HepG2 (cell line): ENCODE measurements at regions not wholly inside any gene's neighbourhood (a gene's known extent, or its start where the extent isn't known, plus 50 kb on each side); places are given as distances from the start of the nearest gene placed in this dataset.

Experiments
- BRD4 ChIP-seq: sonication (generic); formaldehyde crosslinking; IDR thresholded peaks from 2 replicates; pipeline ENCODE4 v1.4.0; 2020; ENCODE audit warnings: missing genetic modification reagents
- DMAP1 ChIP-seq: IDR thresholded peaks from 2 replicates; pipeline ENCODE4 v1.6.1; 2016
- ELF3 ChIP-seq: IDR thresholded peaks from 2 replicates; pipeline ENCODE4 v1.6.1; 2016; ENCODE audit warnings: missing genetic modification reagents, missing compliant biosample characterization
- EP300 ChIP-seq, 3 experiments: sonication (generic) in 1 of 3; formaldehyde crosslinking in 1 of 3; IDR thresholded peaks; 2 replicates each; pipeline versions ENCODE4 v1.5.1 to v1.6.1; 2011 to 2020; ENCODE audit warnings: low read depth in 2 of 3, low read length in 2 of 3, borderline replicate concordance in 1 of 3, improper control_type of control experiment in 1 of 3, mild to moderate bottlenecking in 1 of 3, missing genetic modification reagents in 1 of 3, moderate library complexity in 1 of 3
- FOXP1 ChIP-seq, 2 experiments: fragments of 450-650 bp in 1 of 2; IDR thresholded peaks; 2 replicates each; pipeline ENCODE4 v1.6.1; 2017 to 2018; ENCODE audit warnings: antibody characterized with exemption in 1 of 2
- GATAD1 ChIP-seq: IDR thresholded peaks from 2 replicates; pipeline ENCODE4 v1.6.1; 2016; ENCODE audit warnings: missing genetic modification reagents, missing compliant biosample characterization
- HDAC2 ChIP-seq: sonication (generic); formaldehyde crosslinking; IDR thresholded peaks from 2 replicates; pipeline ENCODE4 v1.4.0; 2020; ENCODE audit warnings: missing genetic modification reagents
- HOXA3 ChIP-seq: sonication (generic); formaldehyde crosslinking; IDR thresholded peaks from 2 replicates; pipeline ENCODE4 v1.5.0; 2020; ENCODE audit warnings: missing genetic modification reagents
- HOXA5 ChIP-seq: sonication (generic); formaldehyde crosslinking; IDR thresholded peaks from 2 replicates; pipeline ENCODE4 v1.4.0; 2020; ENCODE audit warnings: missing genetic modification reagents
- IKZF4 ChIP-seq: sonication (generic); formaldehyde crosslinking; IDR thresholded peaks from 2 replicates; pipeline ENCODE4 v1.5.1; 2020; ENCODE audit warnings: borderline replicate concordance, mild to moderate bottlenecking, low read depth, missing genetic modification reagents; ENCODE audit errors: not compliant biosample characterization
- JUND ChIP-seq: sonication (generic); formaldehyde crosslinking; IDR thresholded peaks from 2 replicates; pipeline ENCODE4 v1.8.0; 2022; ENCODE audit warnings: mild to moderate bottlenecking, missing genetic modification reagents
- KLF6 ChIP-seq: IDR thresholded peaks from 2 replicates; pipeline ENCODE4 v1.8.0; 2016; ENCODE audit warnings: missing biosample characterization, missing genetic modification reagents
- MEIS2 ChIP-seq: sonication (generic); formaldehyde crosslinking; IDR thresholded peaks from 2 replicates; pipeline ENCODE4 v1.9.0; 2021; ENCODE audit warnings: mild to moderate bottlenecking, missing genetic modification reagents
- RAD21 ChIP-seq: fragments of 450-650 bp; formaldehyde crosslinking; IDR thresholded peaks from 2 replicates; pipeline ENCODE4 v1.5.0; 2020; ENCODE audit warnings: mild to moderate bottlenecking
- RNF2 ChIP-seq: fragments of 450-650 bp; conservative IDR thresholded peaks from 2 replicates; pipeline ENCODE4 v1.6.1; 2016; ENCODE audit warnings: low read depth
- ZBTB20 ChIP-seq: sonication (generic); formaldehyde crosslinking; IDR thresholded peaks from 2 replicates; pipeline ENCODE4 v1.8.1; 2023; ENCODE audit warnings: missing genetic modification reagents, low read depth, mild to moderate bottlenecking, borderline replicate concordance
- ZFP37 ChIP-seq: sonication (generic); formaldehyde crosslinking; IDR thresholded peaks from 2 replicates; pipeline ENCODE4 v1.4.0; 2020; ENCODE audit warnings: missing genetic modification reagents, borderline replicate concordance
- ZFP82 ChIP-seq: sonication (generic); formaldehyde crosslinking; IDR thresholded peaks from 2 replicates; pipeline ENCODE4 v1.5.1; 2020; ENCODE audit warnings: mild to moderate bottlenecking, missing genetic modification reagents, borderline replicate concordance
- ZFP90 ChIP-seq: sonication (generic); formaldehyde crosslinking; IDR thresholded peaks from 2 replicates; pipeline ENCODE4 v1.8.0; 2022; ENCODE audit warnings: missing genetic modification reagents, mild to moderate bottlenecking, inconsistent platforms, borderline replicate concordance
- ZNF282 ChIP-seq: fragments of 450-650 bp; IDR thresholded peaks from 2 replicates; pipeline ENCODE4 v1.6.1; 2018; ENCODE audit not compliant: partially characterized antibody
- ZNF333 ChIP-seq: sonication (generic); formaldehyde crosslinking; IDR thresholded peaks from 2 replicates; pipeline ENCODE4 v1.4.0; 2020; ENCODE audit warnings: mild to moderate bottlenecking, missing genetic modification reagents, borderline replicate concordance
- ZNF510 ChIP-seq: sonication (generic); formaldehyde crosslinking; IDR thresholded peaks from 2 replicates; pipeline ENCODE4 v1.4.0; 2020; ENCODE audit warnings: low read depth, mild to moderate bottlenecking, missing genetic modification reagents
- ZNF564 ChIP-seq: sonication (generic); formaldehyde crosslinking; IDR thresholded peaks from 2 replicates; pipeline ENCODE4 v1.8.1; 2023; ENCODE audit warnings: mild to moderate bottlenecking, missing genetic modification reagents
- ZNF670 ChIP-seq: sonication (generic); formaldehyde crosslinking; IDR thresholded peaks from 2 replicates; pipeline ENCODE4 v1.8.0; 2022; ENCODE audit warnings: mild to moderate bottlenecking, missing genetic modification reagents, borderline replicate concordance
- ZNF747 ChIP-seq: sonication (generic); formaldehyde crosslinking; IDR thresholded peaks from 2 replicates; pipeline ENCODE4 v1.8.1; 2023; ENCODE audit warnings: missing genetic modification reagents, mild to moderate bottlenecking, borderline replicate concordance
- TF ChIP-seq, protein P1 (sequence below): sonication (generic); formaldehyde crosslinking; IDR thresholded peaks from 2 replicates; pipeline ENCODE4 v1.4.0; 2020; ENCODE audit warnings: missing genetic modification reagents
- TF ChIP-seq, protein P2 (sequence below): sonication (generic); formaldehyde crosslinking; IDR thresholded peaks from 2 replicates; pipeline ENCODE4 v1.4.0; 2020; ENCODE audit warnings: missing genetic modification reagents
- TF ChIP-seq, protein P3 (sequence below): sonication (generic); formaldehyde crosslinking; IDR thresholded peaks from 2 replicates; pipeline ENCODE4 v1.5.0; 2020; ENCODE audit warnings: missing genetic modification reagents

DNA sequence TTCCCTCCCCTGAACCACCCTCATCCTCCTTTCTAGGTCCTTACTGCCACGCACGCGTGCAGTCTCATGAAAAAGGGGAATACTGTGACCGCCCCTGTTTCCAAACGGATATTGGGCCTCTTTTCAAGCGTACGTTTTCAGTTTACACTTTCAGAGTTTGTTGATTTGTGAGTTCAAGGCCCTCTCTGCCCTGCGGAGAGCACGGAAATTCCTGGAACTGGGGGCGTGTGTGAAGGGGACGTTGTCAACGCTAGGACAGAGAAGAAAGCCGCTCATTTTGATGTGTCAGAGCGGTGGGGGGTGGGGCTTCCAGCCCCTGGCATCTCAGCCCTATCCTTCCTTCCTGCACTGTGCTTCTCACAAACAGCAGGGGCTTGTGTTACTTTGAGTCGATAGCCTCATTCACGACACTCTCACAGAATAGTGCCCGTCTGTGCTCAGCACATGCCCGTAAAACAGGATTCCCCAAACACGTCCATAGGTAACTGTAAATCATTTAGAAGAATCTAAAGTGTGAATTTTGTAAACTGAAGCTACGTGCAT is 137.6 kb upstream of the PEG3 start (continued):
- no peak for TF ChIP-seq ZNF510
- TF ChIP-seq, protein P1, sequence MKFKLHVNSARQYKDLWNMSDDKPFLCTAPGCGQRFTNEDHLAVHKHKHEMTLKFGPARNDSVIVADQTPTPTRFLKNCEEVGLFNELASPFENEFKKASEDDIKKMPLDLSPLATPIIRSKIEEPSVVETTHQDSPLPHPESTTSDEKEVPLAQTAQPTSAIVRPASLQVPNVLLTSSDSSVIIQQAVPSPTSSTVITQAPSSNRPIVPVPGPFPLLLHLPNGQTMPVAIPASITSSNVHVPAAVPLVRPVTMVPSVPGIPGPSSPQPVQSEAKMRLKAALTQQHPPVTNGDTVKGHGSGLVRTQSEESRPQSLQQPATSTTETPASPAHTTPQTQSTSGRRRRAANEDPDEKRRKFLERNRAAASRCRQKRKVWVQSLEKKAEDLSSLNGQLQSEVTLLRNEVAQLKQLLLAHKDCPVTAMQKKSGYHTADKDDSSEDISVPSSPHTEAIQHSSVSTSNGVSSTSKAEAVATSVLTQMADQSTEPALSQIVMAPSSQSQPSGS (CRISPR knock-in tag): peak; percentile 59; the same call in 1 of the 2 replicates
- 0 out of 2 replicates have a peak, but pooled peaks have one; percentile 60 for TF ChIP-seq ZFP82 (CRISPR knock-in tag)
- TF ChIP-seq ZNF564: peak; percentile 78; the same call in 1 of the 2 replicates
- peak; percentile 90 for TF ChIP-seq BRD4
- TF ChIP-seq HOXA3 (CRISPR knock-in tag): peak; percentile 88
- peak in 1 of 2 experiments; percentile 97; a peak in 2 of 4 replicates for TF ChIP-seq EP300 (IDR thresholded peaks at IDR 0.05; ENCODE audit: low read depth in 2 of 2, low read length in 2 of 2)
- peak; percentile 99 for TF ChIP-seq EP300 (CRISPR knock-in tag; IDR thresholded peaks at IDR 0.05; ENCODE audit: borderline replicate concordance)
- TF ChIP-seq IKZF4 (CRISPR knock-in tag): no peak
- TF ChIP-seq FOXP1 (IDR thresholded peaks at IDR 0.05): no peak
- TF ChIP-seq FOXP1 (CRISPR knock-in tag; IDR thresholded peaks at IDR 0.05): peak; percentile 91
- TF ChIP-seq MEIS2 (CRISPR knock-in tag): peak; percentile 89
- TF ChIP-seq HOXA5: no peak
- TF ChIP-seq GATAD1 (CRISPR knock-in tag): peak; percentile 50; the same call in 1 of the 2 replicates
- no peak; the same call in 1 of the 2 replicates for TF ChIP-seq ZNF333 (CRISPR knock-in tag)
- no peak for TF ChIP-seq KLF6 (CRISPR knock-in tag)
- peak; percentile 42; the same call in 1 of the 2 replicates for TF ChIP-seq ZNF747 (CRISPR knock-in tag)
- no peak; the same call in 1 of the 2 replicates for TF ChIP-seq ZFP90 (CRISPR knock-in tag)
- peak; percentile 34; the same call in 1 of the 2 replicates for TF ChIP-seq DMAP1 (CRISPR knock-in tag)
- TF ChIP-seq ELF3: peak; percentile 90
- no peak; the same call in 1 of the 2 replicates for TF ChIP-seq JUND (CRISPR knock-in tag)
- TF ChIP-seq ZNF282: no peak
- peak; percentile 36 for TF ChIP-seq RAD21 (CRISPR knock-in tag)
- no peak for TF ChIP-seq ZFP37 (CRISPR knock-in tag)
- TF ChIP-seq ZNF670 (CRISPR knock-in tag): no peak
- TF ChIP-seq RNF2: no peak
- TF ChIP-seq, protein P2, sequence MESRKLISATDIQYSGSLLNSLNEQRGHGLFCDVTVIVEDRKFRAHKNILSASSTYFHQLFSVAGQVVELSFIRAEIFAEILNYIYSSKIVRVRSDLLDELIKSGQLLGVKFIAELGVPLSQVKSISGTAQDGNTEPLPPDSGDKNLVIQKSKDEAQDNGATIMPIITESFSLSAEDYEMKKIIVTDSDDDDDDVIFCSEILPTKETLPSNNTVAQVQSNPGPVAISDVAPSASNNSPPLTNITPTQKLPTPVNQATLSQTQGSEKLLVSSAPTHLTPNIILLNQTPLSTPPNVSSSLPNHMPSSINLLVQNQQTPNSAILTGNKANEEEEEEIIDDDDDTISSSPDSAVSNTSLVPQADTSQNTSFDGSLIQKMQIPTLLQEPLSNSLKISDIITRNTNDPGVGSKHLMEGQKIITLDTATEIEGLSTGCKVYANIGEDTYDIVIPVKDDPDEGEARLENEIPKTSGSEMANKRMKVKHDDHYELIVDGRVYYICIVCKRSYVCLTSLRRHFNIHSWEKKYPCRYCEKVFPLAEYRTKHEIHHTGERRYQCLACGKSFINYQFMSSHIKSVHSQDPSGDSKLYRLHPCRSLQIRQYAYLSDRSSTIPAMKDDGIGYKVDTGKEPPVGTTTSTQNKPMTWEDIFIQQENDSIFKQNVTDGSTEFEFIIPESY (CRISPR knock-in tag): peak; percentile 61; the same call in 1 of the 2 replicates
- TF ChIP-seq, protein P3, sequence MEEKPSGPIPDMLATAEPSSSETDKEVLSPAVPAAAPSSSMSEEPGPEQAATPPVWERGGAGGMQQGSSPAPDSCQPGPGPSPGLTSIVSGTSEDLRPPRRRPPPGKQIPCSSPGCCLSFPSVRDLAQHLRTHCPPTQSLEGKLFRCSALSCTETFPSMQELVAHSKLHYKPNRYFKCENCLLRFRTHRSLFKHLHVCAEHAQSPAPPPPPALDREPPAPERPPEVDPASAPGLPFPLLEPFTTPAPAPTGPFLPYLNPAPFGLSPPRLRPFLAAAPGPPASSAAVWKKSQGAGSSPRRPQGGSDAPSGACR (CRISPR knock-in tag): 0 out of 2 replicates have a peak, but pooled peaks have one; percentile 57
- no peak for TF ChIP-seq ZBTB20 (CRISPR knock-in tag)
- peak; percentile 71 for TF ChIP-seq HDAC2
